Vagina (tissue), 2 donors: ENCODE measurements at regions not wholly inside any gene's neighbourhood (a gene's known extent, or its start where the extent isn't known, plus 50 kb on each side); places are given as distances from the start of the nearest gene placed in this dataset.
"Not testable (repeated sequence)": the region's sequence is repeated elsewhere in the genome, so short reads cannot be mapped to it uniquely, and the experiment has no call there.

Experiments
- CTCF ChIP-seq, 3 experiments: fragments of 450-650 bp in 2 of 3; fragments of 200-600 bp in 1 of 3; sonication (generic) in 1 of 3; IDR thresholded peaks; one replicate each; pipeline ENCODE4 v1.5.1; 2017 to 2019; ENCODE audit warnings: antibody characterized with exemption in 3 of 3, mild to moderate bottlenecking in 2 of 3, moderate library complexity in 2 of 3
- POLR2AphosphoS5 ChIP-seq, 2 donors: sonication (generic); formaldehyde crosslinking; IDR thresholded peaks; one replicate each; pipeline ENCODE4 v1.9.0; 2017; ENCODE audit warnings: antibody characterized with exemption in 2 of 2, mild to moderate bottlenecking in 2 of 2, low read depth in 1 of 2; ENCODE audit not compliant: insufficient read depth in 1 of 2

GRCh38 chr9:106109706-106110105 is 415.4 kb downstream of the TMEM38B start:
- not testable (repeated sequence) for TF ChIP-seq CTCF (IDR thresholded peaks at IDR 0.05); POLR2AphosphoS5 (IDR thresholded peaks at IDR 0.05; ENCODE audit: insufficient read depth in 1 of 2, low read depth in 1 of 2)
